ENCODE measurements at regions not wholly inside any gene's neighbourhood (a gene's known extent, or its start where the extent isn't known, plus 50 kb on each side); places are given as distances from the start of the nearest gene placed in this dataset.

DNA sequence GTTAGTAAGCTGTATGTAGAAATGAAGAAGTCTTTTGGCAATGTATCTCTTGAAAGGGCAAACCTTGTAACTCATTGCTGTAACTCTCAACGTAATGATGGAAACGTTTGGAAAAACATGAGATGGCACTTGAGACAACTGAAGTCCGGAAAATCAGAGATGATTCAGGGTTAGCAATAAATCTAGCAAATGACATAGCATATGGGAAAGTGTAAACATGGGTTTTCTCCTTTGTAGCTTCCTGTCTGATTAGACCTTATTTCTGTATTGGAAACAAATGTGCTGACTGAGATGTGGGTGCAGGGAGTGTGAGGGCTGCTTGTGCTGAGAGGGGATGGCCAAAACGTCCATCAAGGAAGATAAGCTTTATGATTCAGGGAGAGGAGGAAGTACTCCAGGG is 110.7 kb upstream of the FAM20A start:
- H3K9me3 ChIP-seq (replicated peaks in 1 of 3) = no peaks in the 10 kb centered on the region
- DNase-seq = no peak
- H3K4me1 ChIP-seq (replicated peaks in 1 of 2) = no peaks in the 10 kb centered on the region
- no peak overlapping the region for H3K4me3 ChIP-seq
- no peak overlapping the region for H3K27ac ChIP-seq
- TF ChIP-seq POLR2A (IDR thresholded peaks at IDR 0.05) (no peak), CTCF (IDR thresholded peaks at IDR 0.05) (no peak)
- no peaks in the 10 kb centered on the region for H3K27me3 ChIP-seq
- intact Hi-C loops (cut with DNase I) = no loop called here
- H3K36me3 ChIP-seq (replicated peaks in 1 of 2) = no peaks in the 10 kb centered on the region
- 28 to 43% (median 33%) methylated on average over 4 of the region's 4 CpGs for WGBS, 4 donors

GRCh38 chr17:68710976-68711375 is 109.8 kb upstream of the FAM20A start:
- Histone ChIP-seq H3K27me3 (no peaks in the 10 kb centered on the region), H3K9me3 (replicated peaks in 1 of 3) (no peaks in the 10 kb centered on the region), H3K4me1 (replicated peaks in 1 of 2) (no peaks in the 10 kb centered on the region), H3K4me3 (no peak overlapping the region), H3K27ac (no peak overlapping the region), H3K36me3 (replicated peaks in 1 of 2) (no peaks in the 10 kb centered on the region)
- WGBS, 4 donors = 61 to 91% (median 87%) methylated on average over 1 of the region's 1 CpG
- TF ChIP-seq POLR2A (IDR thresholded peaks at IDR 0.05) (no peak), CTCF (IDR thresholded peaks at IDR 0.05) (no peak)
- intact Hi-C loops (cut with DNase I) = no loop called here
- DNase-seq = no peak

DNA sequence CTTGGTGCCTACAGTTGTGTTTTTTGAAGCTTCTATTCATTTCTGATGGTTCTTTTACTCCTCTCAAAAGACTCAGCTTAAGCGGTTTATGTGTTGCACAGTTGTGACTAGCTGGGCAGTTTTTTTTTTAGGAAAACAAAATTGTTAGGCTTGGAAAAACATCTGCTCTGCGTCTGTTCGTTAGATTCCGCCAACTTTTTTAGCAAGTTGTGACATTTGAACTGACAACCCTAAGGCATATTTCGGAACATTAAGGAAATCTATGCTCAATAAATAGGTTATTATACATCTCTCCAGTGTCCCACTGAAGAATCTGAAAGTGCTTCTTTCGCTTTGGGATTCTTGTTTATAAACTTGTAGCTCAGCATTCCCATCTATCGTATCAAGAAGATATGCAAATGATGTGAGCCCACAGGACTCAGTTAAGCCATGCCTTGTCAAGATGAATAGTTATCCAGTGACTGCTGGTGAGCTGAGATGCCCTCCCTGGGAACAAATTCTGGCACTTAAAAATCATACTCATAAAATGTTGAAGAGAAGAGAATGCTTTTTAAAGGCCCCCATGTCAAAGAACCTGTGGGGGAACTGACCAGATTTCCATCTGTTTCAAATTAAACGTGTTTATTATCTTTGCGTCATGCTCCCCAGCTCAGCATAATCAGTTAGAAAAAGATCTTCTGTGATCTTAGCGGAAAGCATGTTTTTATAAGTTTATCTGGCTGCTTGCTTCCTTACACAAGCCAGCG is 109.0 kb upstream of the FAM20A start:
- Histone ChIP-seq H3K4me3 (no peak overlapping the region), H3K9me3 (replicated peaks in 1 of 3) (no peaks in the 10 kb centered on the region), H3K27me3 (no peaks in the 10 kb centered on the region), H3K27ac (peak overlapping the region in 1 of 5 donors; percentile 40), H3K4me1 (replicated peaks in 1 of 2) (no peaks in the 10 kb centered on the region), H3K36me3 (replicated peaks in 1 of 2) (no peaks in the 10 kb centered on the region)
- TF ChIP-seq POLR2A (IDR thresholded peaks at IDR 0.05) (no peak), CTCF (IDR thresholded peaks at IDR 0.05) (no peak)
- intact Hi-C loops (cut with DNase I) = no loop called here
- DNase-seq = no peak
- 59 to 73% (median 67%) methylated on average over 11 of the region's 11 CpGs for WGBS, 4 donors

DNA sequence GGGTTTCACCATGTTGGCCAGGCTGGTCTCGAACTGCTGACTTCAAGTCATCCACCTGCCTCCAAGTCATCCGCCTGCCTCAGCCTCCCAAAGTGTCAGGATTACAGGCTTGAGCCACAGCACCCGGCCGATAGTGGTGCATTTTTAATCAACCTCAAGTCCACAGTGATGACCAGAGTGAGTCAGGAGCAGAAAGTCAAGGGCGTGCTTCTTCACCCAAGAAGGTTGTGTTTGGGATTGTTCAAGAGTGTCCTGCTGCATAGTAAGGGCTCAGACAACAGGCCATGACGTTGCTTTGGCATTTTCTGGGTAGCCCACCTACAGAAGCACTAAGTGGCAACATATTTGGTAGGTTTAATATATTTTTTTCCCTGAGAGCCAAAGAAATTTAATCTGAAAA is 108.3 kb upstream of the FAM20A start:
- intact Hi-C loops (cut with DNase I) = no loop called here
- Histone ChIP-seq H3K9me3 (replicated peaks in 1 of 3) (no peaks in the 10 kb centered on the region), H3K4me1 (replicated peaks in 1 of 2) (no peaks in the 10 kb centered on the region), H3K36me3 (replicated peaks in 1 of 2) (no peaks in the 10 kb centered on the region), H3K27ac (no peak overlapping the region), H3K27me3 (no peaks in the 10 kb centered on the region), H3K4me3 (no peak overlapping the region)
- WGBS, 4 donors = 65 to 87% (median 79%) methylated on average over 2 to 6 of the region's 6 CpGs
- no peak for DNase-seq
- no peak for TF ChIP-seq CTCF (IDR thresholded peaks at IDR 0.05)
- no peak for TF ChIP-seq POLR2A (IDR thresholded peaks at IDR 0.05)

All from adrenal gland (tissue), 9 donors.